ENCODE measurements at regions not wholly inside any gene's neighbourhood (a gene's known extent, or its start where the extent isn't known, plus 50 kb on each side); places are given as distances from the start of the nearest gene placed in this dataset.
"Not testable (repeated sequence)": the region's sequence is repeated elsewhere in the genome, so short reads cannot be mapped to it uniquely, and the experiment has no call there.

GRCh38 chr10:118930614-118931013 is 98.9 kb upstream of the NANOS1 start:
- no peaks in the 10 kb centered on the region for H3K9me3 ChIP-seq (replicated peaks; ENCODE audit: insufficient read depth, low read length)
- TF ChIP-seq EZH2 (optimal IDR thresholded peaks at IDR 0.05; ENCODE audit: low read depth, low read length) (no peak), CTCF (IDR thresholded peaks at IDR 0.05; ENCODE audit: low read length) (no peak), EZH2phosphoT487 (IDR thresholded peaks at IDR 0.05; ENCODE audit: low read length) (no peak)
- no peaks in the 10 kb centered on the region for H4K20me1 ChIP-seq (ENCODE audit: insufficient read depth, low read length)
- H3K4me1 ChIP-seq (ENCODE audit: low read length), result no peaks in the 10 kb centered on the region
- no peak overlapping the region for H3K4me2 ChIP-seq (ENCODE audit: low read depth, low read length)
- no peak overlapping the region for H3K27ac ChIP-seq (ENCODE audit: low read length)
- DNase-seq, result no peak
- H3K4me3 ChIP-seq (ENCODE audit: low read length), result no peak overlapping the region
- H3K27me3 ChIP-seq (replicated peaks; ENCODE audit: insufficient read depth, low read length), result no peaks in the 10 kb centered on the region
- no peaks in the 10 kb centered on the region for H3K9me2 ChIP-seq (replicated peaks; ENCODE audit: insufficient read depth, low read length)
- no peaks in the 10 kb centered on the region for H3K36me3 ChIP-seq (replicated peaks; ENCODE audit: insufficient read depth, low read length)
- H3K79me2 ChIP-seq (ENCODE audit: low read length), result no peaks in the 10 kb centered on the region
- peaks cover 6% of the 10 kb centered on the region; the same call in 1 of the 2 replicates for H3F3A ChIP-seq (ENCODE audit: insufficient read depth, low read length)
- no peak overlapping the region for H3K9ac ChIP-seq (ENCODE audit: low read length)
- H2AFZ ChIP-seq (ENCODE audit: low read length), result no peak overlapping the region

GRCh38 chr10:118931436-118931835 is 98.1 kb upstream of the NANOS1 start:
- no peak overlapping the region for H3K27ac ChIP-seq (ENCODE audit: low read length)
- no peaks in the 10 kb centered on the region for H3K79me2 ChIP-seq (ENCODE audit: low read length)
- no peak for DNase-seq
- no peak overlapping the region for H3K4me3 ChIP-seq (ENCODE audit: low read length)
- no peaks in the 10 kb centered on the region for H4K20me1 ChIP-seq (ENCODE audit: insufficient read depth, low read length)
- H2AFZ ChIP-seq (ENCODE audit: low read length), result no peak overlapping the region
- no peaks in the 10 kb centered on the region for H3K4me1 ChIP-seq (ENCODE audit: low read length)
- H3K9me2 ChIP-seq (replicated peaks; ENCODE audit: insufficient read depth, low read length), result no peaks in the 10 kb centered on the region
- no peaks in the 10 kb centered on the region for H3K9me3 ChIP-seq (replicated peaks; ENCODE audit: insufficient read depth, low read length)
- H3F3A ChIP-seq (ENCODE audit: insufficient read depth, low read length), result peaks cover 6% of the 10 kb centered on the region; the same call in 1 of the 2 replicates
- no peaks in the 10 kb centered on the region for H3K36me3 ChIP-seq (replicated peaks; ENCODE audit: insufficient read depth, low read length)
- H3K9ac ChIP-seq (ENCODE audit: low read length), result no peak overlapping the region
- H3K27me3 ChIP-seq (replicated peaks; ENCODE audit: insufficient read depth, low read length), result no peaks in the 10 kb centered on the region
- no peak overlapping the region for H3K4me2 ChIP-seq (ENCODE audit: low read depth, low read length)
- TF ChIP-seq EZH2 (optimal IDR thresholded peaks at IDR 0.05; ENCODE audit: low read depth, low read length) (no peak), CTCF (IDR thresholded peaks at IDR 0.05; ENCODE audit: low read length) (no peak), EZH2phosphoT487 (IDR thresholded peaks at IDR 0.05; ENCODE audit: low read length) (no peak)

- H3F3A ChIP-seq (ENCODE audit: insufficient read depth, low read length); H3K4me1 ChIP-seq (ENCODE audit: low read length); H3K9me3 ChIP-seq (replicated peaks; ENCODE audit: insufficient read depth, low read length); H3K9ac ChIP-seq (ENCODE audit: low read length); H3K27me3 ChIP-seq (replicated peaks; ENCODE audit: insufficient read depth, low read length); DNase-seq; H3K27ac ChIP-seq (ENCODE audit: low read length); H3K36me3 ChIP-seq (replicated peaks; ENCODE audit: insufficient read depth, low read length); H3K4me2 ChIP-seq (ENCODE audit: low read depth, low read length); H4K20me1 ChIP-seq (ENCODE audit: insufficient read depth, low read length); H3K79me2 ChIP-seq (ENCODE audit: low read length); H2AFZ ChIP-seq (ENCODE audit: low read length); H3K4me3 ChIP-seq (ENCODE audit: low read length); H3K9me2 ChIP-seq (replicated peaks; ENCODE audit: insufficient read depth, low read length): not testable (repeated sequence)
These were observed 97.4 kb upstream of the NANOS1 start for GRCh38 chr10:118932154-118932553.

- Histone ChIP-seq H3K4me1 (ENCODE audit: low read length) (peaks cover 6% of the 10 kb centered on the region), H3K27ac (ENCODE audit: low read length) (no peak overlapping the region), H3K4me3 (ENCODE audit: low read length) (no peak overlapping the region), H3K79me2 (ENCODE audit: low read length) (no peaks in the 10 kb centered on the region), H3K9me3 (replicated peaks; ENCODE audit: insufficient read depth, low read length) (no peaks in the 10 kb centered on the region), H3K36me3 (replicated peaks; ENCODE audit: insufficient read depth, low read length) (no peaks in the 10 kb centered on the region), H3K9me2 (replicated peaks; ENCODE audit: insufficient read depth, low read length) (no peaks in the 10 kb centered on the region), H2AFZ (ENCODE audit: low read length) (no peak overlapping the region), H3F3A (ENCODE audit: insufficient read depth, low read length) (peaks cover 5% of the 10 kb centered on the region; the same call in 1 of the 2 replicates), H3K27me3 (replicated peaks; ENCODE audit: insufficient read depth, low read length) (no peaks in the 10 kb centered on the region), H3K9ac (ENCODE audit: low read length) (no peak overlapping the region), H3K4me2 (ENCODE audit: low read depth, low read length) (no peak overlapping the region), H4K20me1 (ENCODE audit: insufficient read depth, low read length) (no peaks in the 10 kb centered on the region)
- DNase-seq, result no peak
- no peak for TF ChIP-seq EZH2phosphoT487 (IDR thresholded peaks at IDR 0.05; ENCODE audit: low read length)
- TF ChIP-seq EZH2 (optimal IDR thresholded peaks at IDR 0.05; ENCODE audit: low read depth, low read length), result no peak
- TF ChIP-seq CTCF (IDR thresholded peaks at IDR 0.05; ENCODE audit: low read length), result no peak
These were observed 92.3 kb upstream of the NANOS1 start for GRCh38 chr10:118937226-118937625.
